ENCODE measurements at regions not wholly inside any gene's neighbourhood (a gene's known extent, or its start where the extent isn't known, plus 50 kb on each side); places are given as distances from the start of the nearest gene placed in this dataset.

DNA sequence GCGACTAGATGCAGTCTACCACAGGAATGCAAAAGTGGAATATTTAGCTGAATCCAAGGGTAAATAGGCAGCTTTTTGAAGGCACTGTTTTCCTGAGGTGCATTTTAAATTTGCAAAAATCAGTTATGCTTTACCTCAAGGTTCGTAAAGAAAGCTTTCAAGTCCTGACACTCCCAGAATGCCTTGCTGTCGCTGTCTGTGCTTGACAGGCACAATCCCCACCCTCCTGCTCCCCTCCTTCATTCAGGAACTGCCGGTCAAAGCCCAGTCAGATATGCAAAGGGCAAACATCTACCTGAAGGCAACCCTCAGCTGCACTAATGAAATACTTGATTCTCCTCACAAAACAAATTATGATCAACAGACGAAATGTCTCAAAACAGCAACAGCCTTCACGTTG lies 97.4 kb upstream of the DDX18 start:
- TF ChIP-seq EZH2 (IDR thresholded peaks at IDR 0.05; ENCODE audit: borderline replicate concordance, low read length): no peak
- TF ChIP-seq, protein P1, sequence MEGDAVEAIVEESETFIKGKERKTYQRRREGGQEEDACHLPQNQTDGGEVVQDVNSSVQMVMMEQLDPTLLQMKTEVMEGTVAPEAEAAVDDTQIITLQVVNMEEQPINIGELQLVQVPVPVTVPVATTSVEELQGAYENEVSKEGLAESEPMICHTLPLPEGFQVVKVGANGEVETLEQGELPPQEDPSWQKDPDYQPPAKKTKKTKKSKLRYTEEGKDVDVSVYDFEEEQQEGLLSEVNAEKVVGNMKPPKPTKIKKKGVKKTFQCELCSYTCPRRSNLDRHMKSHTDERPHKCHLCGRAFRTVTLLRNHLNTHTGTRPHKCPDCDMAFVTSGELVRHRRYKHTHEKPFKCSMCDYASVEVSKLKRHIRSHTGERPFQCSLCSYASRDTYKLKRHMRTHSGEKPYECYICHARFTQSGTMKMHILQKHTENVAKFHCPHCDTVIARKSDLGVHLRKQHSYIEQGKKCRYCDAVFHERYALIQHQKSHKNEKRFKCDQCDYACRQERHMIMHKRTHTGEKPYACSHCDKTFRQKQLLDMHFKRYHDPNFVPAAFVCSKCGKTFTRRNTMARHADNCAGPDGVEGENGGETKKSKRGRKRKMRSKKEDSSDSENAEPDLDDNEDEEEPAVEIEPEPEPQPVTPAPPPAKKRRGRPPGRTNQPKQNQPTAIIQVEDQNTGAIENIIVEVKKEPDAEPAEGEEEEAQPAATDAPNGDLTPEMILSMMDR (IDR thresholded peaks at IDR 0.05; ENCODE audit: low read length): no peak
